GM19023 (cell line): ENCODE measurements at regions not wholly inside any gene's neighbourhood (a gene's known extent, or its start where the extent isn't known, plus 50 kb on each side); places are given as distances from the start of the nearest gene placed in this dataset.

Source experiments
- ATAC-seq: cut with Tn5 transposase; IDR thresholded peaks from one replicate; pipeline ENCODE4 v1.9.1; 2021; ENCODE audit warnings: mild to moderate bottlenecking, moderate library complexity; ENCODE audit not compliant: unreplicated experiment

GRCh38 chr11:122186439-122187080 is 70.5 kb upstream of the BLID start:
- no peak for ATAC-seq

GRCh38 chr11:122183933-122184332 is 67.9 kb upstream of the BLID start:
- ATAC-seq = no peak

DNA sequence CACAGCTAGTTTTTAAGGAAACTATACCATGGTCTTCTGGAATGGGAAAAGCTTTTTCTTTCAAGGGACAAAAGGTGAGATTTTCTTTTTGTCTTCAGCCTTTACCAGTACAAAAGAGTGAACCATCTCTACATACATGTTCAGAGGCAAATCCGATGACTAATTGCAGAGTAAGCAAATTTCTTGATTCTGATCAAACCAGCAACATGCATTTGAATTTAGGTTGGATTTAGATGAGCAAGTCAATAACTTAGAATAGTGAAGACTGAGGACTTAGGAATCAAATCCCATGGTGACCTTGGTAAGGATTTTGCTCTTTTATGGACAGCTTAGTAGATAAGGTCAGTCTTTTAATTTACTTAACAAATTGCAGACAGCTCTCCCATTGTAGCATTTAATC is 65.9 kb upstream of the BLID start:
- ATAC-seq = no peak

DNA sequence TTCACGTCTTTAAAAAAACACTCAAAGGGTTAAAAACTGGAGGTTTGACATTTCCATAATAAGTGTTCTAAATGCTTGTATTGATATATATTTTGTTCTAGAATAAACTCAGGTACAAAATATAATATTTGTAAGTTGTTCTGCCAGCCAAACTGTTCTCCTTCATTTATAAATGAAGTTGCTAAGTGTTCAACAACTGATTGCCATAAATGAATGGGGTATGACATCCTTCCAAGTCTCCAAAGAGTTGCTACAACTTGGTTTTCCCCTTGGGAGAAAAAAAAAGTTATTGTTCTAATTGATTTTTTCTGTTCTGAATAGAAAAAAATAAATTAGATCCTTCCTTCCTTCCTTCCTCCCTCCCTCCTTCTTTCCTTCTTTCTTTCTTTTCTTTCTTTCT is 65.4 kb upstream of the BLID start:
- ATAC-seq = no peak

- no peak for ATAC-seq
Measured at GRCh38 chr11:122179961-122180834, 64.2 kb upstream of the BLID start.

DNA sequence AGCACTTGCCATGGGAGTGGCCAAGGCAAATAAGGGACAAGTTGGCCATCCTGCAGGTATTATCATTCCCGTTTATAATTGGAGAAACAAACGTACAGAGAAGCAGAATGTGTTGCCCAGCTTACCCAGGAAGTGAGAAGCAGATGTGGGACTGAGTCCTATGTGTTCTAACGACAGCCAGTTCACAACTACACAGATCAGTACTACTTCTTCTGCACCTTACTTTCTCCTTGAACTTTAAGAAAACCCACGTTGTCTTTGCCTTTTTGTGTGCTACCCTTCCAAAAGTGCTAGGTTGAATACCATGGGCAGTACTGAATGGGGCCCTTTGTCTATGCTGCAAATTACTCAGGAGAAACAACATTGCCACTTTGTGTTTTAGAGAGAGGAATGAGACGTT is 62.8 kb upstream of the BLID start:
- ATAC-seq = no peak

DNA sequence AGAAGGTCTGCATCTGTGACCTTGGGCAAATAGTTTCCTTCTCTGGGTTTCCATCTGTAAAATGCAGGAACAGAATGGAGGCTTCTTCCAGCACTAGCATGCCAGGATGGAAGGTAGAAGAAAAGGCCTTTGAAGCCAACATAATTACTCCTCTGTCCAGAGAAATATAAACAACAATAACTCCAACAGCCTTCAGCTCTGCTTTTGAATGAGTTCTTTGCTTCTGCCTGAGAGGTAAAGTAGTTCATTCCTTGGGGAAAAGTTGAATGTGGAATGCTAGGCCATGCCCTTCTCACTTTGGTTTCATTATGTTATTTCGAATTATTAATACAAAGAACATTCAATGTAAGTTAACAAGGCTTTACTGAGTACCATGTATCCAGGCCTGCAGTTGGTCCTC is 61.2 kb upstream of the BLID start:
- no peak for ATAC-seq

GRCh38 chr11:122176651-122177050 is 60.6 kb upstream of the BLID start:
- no peak for ATAC-seq

DNA sequence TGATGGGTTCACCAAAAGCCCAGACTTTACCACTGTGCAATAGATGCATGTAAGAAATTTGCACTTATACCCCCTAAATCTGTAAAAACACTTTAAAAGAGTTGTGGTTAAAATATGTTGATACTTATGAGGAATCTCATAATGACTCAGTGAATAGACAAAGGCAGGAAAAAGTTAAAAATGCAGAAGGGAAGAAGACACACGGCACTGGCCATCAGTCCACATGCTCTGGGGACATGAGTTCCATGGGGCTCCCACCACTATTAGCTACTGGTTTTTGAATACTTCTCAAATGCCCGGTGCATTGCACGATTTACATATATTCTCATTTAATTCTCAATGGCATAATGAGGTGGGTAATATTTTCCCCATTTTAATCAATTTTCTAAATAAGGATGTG is 59.3 kb upstream of the BLID start:
- no peak for ATAC-seq

- ATAC-seq = no peak
Measured at GRCh38 chr11:122173587-122173986, 57.6 kb upstream of the BLID start.

GRCh38 chr11:122173074-122173450 is 57.0 kb upstream of the BLID start:
- no peak for ATAC-seq

- ATAC-seq = no peak
Measured at GRCh38 chr11:122172352-122173073, 56.5 kb upstream of the BLID start.

DNA sequence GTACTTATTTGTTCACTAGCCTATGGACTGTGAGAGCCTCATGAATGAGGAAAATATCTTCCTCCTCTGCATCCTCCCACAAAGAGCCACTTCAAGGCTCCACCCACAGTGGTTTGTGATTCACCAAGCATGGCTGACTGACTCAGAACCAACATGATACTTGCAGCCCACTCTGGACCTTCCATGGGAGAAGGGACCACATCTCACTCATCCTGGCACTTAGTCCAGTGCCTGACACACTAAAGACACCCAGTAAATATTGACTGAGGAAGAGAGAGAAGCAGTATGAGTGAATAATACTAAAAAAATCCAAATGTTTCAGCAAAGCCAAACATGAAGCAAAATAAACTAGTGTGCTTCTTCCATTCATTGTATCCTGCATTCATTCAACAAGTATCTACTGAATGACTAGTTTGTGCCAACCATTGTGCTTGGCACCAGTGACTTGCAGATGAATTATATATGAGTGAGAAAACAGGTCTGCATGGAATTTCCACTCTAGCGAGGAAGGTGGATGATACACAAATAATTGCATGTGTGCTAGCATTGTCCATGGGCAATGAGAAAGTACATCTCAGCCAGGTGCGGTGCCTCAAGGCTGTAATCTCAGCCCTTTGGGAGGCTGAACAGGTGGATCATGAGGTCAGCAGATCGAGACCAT is 54.9 kb upstream of the BLID start:
- ATAC-seq = no peak

DNA sequence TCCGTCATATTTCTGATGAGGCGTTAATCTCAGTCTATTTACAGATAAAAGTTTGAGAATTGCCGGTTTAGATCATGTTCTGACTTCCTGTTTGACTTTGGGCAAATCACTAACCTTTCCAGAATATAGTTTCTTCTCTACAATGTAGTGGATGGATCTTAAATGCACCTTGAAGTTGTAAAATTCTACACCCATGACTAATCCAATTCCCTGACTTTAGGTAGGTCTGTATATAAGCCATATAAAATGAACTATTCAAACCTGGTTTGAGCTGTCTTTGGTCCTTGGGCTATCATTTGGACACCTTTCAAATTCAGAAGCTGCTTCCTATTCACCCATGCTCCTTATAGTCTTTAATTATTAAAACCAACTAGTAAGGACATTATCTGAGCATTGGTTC is 52.2 kb upstream of the BLID start:
- ATAC-seq = no peak

- ATAC-seq = no peak
Measured at GRCh38 chr11:122167100-122167499, 51.1 kb upstream of the BLID start.

- no peak for ATAC-seq
Measured at GRCh38 chr11:122165607-122166371, 49.8 kb upstream of the BLID start.
